HCT116 (cell line): ENCODE measurements at regions not wholly inside any gene's neighbourhood (a gene's known extent, or its start where the extent isn't known, plus 50 kb on each side); places are given as distances from the start of the nearest gene placed in this dataset.

Source experiments
- ATAC-seq: fragments of 200-7000 bp; cut with Tn5 transposase; 2 replicates; pipeline ENCODE4 v1.9.1; 2020; ENCODE audit warnings: mild to moderate bottlenecking, moderate library complexity
- BruUV-seq: library from RNA; stranded (reverse); fragments of 400-500 nt; replicated peaks from 2 replicates; lab custom pipeline; 2021; lab: Mats Ljungman, UMichigan
- CTCF ChIA-PET: fragments of 300-600 bp; sonication (Branson Sonifier 250); formaldehyde crosslinking; loops from one replicate; lab custom pipeline; 2021; ENCODE audit warnings: antibody characterized with exemption; lab: Charles Lee
- POLR2A ChIA-PET: fragments of 300-600, 350-600 bp; sonication (Branson Sonifier 250); formaldehyde crosslinking; loops from one replicate; lab custom pipeline; 2021; ENCODE audit warnings: antibody characterized with exemption; lab: Charles Lee
- RAD21 ChIA-PET, 2 experiments: fragments of 300-600 bp; sonication (Branson Sonifier 250); formaldehyde crosslinking; loops; one replicate each; lab custom pipeline; 2023; ENCODE audit warnings: low total read pairs in 2 of 2; ENCODE audit not compliant: uncharacterized antibody in 2 of 2, unreplicated experiment in 2 of 2, low non-redundant PET in 1 of 2; lab: Charles Lee
- DNase-seq: peaks from one replicate; pipeline ENCODE4 v3.0.0-alpha.2; 2010; ENCODE audit warnings: low read depth, low spot score
- H2AFZ ChIP-seq: fragments of 200-600 bp; shearing (Covaris generic), sonication (generic); 2 replicates; pipeline ENCODE4 v1.6.1; 2017; ENCODE audit warnings: low read depth, mixed run types, mixed read lengths, antibody characterized with exemption, low read length; ENCODE audit not compliant: poor library complexity, severe bottlenecking
- H3K27ac ChIP-seq: 2 replicates; pipeline ENCODE4 v1.5.1; 2012; ENCODE audit warnings: low read depth, low read length
- H3K27me3 ChIP-seq: fragments of 200-600 bp; sonication (generic); 2 replicates; pipeline ENCODE4 v1.6.1; 2016; ENCODE audit warnings: mixed run types, low read length, mixed read lengths; ENCODE audit not compliant: insufficient read depth
- H3K36me3 ChIP-seq, 2 experiments: fragments of 200-500 bp in 1 of 2; fragments of 200-600 bp in 1 of 2; sonication (Bioruptor generic) in 1 of 2; sonication (generic) in 1 of 2; 2 replicates each; pipeline versions ENCODE4 v1.5.1 to v1.6.1; 2014 to 2016; ENCODE audit warnings: low read length in 2 of 2, inconsistent platforms in 1 of 2, mixed read lengths in 1 of 2, mixed run types in 1 of 2; ENCODE audit not compliant: insufficient read depth in 2 of 2, control insufficient read depth in 1 of 2
- H3K4me1 ChIP-seq, 2 experiments: fragments of 200-600 bp in 1 of 2; sonication (generic) in 1 of 2; 2 replicates each; pipeline versions ENCODE4 v1.5.1 to v1.6.1; 2012 to 2017; ENCODE audit warnings: low read length in 2 of 2, inconsistent platforms in 1 of 2, mild to moderate bottlenecking in 1 of 2, mixed read lengths in 1 of 2, mixed run types in 1 of 2, moderate library complexity in 1 of 2; ENCODE audit not compliant: insufficient read depth in 2 of 2, control insufficient read depth in 1 of 2
- H3K4me2 ChIP-seq: fragments of 200-600 bp; sonication (generic); 2 replicates; pipeline ENCODE4 v1.6.1; 2017; ENCODE audit warnings: mixed run types, low read length, mixed read lengths
- H3K4me3 ChIP-seq, 2 experiments: fragments of 200-600 bp in 1 of 2; sonication (generic) in 1 of 2; replicated peaks in 1 of 2; 2 replicates each; pipeline ENCODE4 v1.5.1; 2011 to 2016; ENCODE audit warnings: low read length in 2 of 2, control low read depth in 1 of 2, low read depth in 1 of 2, mild to moderate bottlenecking in 1 of 2, mixed read lengths in 1 of 2, mixed run types in 1 of 2
- H3K79me2 ChIP-seq: fragments of 200-600 bp; sonication (generic); 2 replicates; pipeline ENCODE4 v1.6.1; 2017; ENCODE audit warnings: mild to moderate bottlenecking, mixed run types, low read length, moderate library complexity, mixed read lengths; ENCODE audit not compliant: insufficient read depth
- H3K9ac ChIP-seq: fragments of 200-600 bp; sonication (generic); 2 replicates; pipeline ENCODE4 v1.6.1; 2016; ENCODE audit warnings: low read length, mixed read lengths
- H3K9me2 ChIP-seq: fragments of 200-600 bp; sonication (generic), shearing (Covaris generic); 2 replicates; pipeline ENCODE4 v1.6.1; 2017; ENCODE audit warnings: mixed run types, mild to moderate bottlenecking, moderate library complexity; ENCODE audit not compliant: insufficient read depth
- H3K9me3 ChIP-seq, 2 experiments: fragments of 200-500 bp in 1 of 2; fragments of 200-600 bp in 1 of 2; sonication (Bioruptor generic) in 1 of 2; sonication (generic) in 1 of 2; 2 replicates each; pipeline ENCODE4 v1.6.1; 2014 to 2017; ENCODE audit warnings: low read length in 2 of 2, mixed read lengths in 2 of 2, inconsistent platforms in 1 of 2, low read depth in 1 of 2, mild to moderate bottlenecking in 1 of 2, mixed run types in 1 of 2, moderate library complexity in 1 of 2; ENCODE audit not compliant: control insufficient read depth in 1 of 2, insufficient read depth in 1 of 2
- H4K20me1 ChIP-seq: fragments of 200-600 bp; sonication (generic), shearing (Covaris generic); 2 replicates; pipeline ENCODE4 v1.6.1; 2017; ENCODE audit warnings: mixed run types, mild to moderate bottlenecking, moderate library complexity; ENCODE audit not compliant: insufficient read depth
- ATF3 ChIP-seq: IDR thresholded peaks from 2 replicates; pipeline ENCODE4 v1.6.1; 2012
- EZH2 ChIP-seq: fragments of 200-600 bp; sonication (generic); IDR thresholded peaks from 2 replicates; pipeline ENCODE4 v1.6.1; 2017; ENCODE audit warnings: antibody characterized with exemption, mixed run types
- EZH2phosphoT487 ChIP-seq: fragments of 200-600 bp; IDR thresholded peaks from 2 replicates; pipeline ENCODE4 v1.6.1; 2018; ENCODE audit warnings: antibody characterized with exemption, borderline replicate concordance
- JUND ChIP-seq: IDR thresholded peaks from 2 replicates; pipeline ENCODE4 v1.6.1; 2012
- MAX ChIP-seq: IDR thresholded peaks from 2 replicates; pipeline ENCODE4 v1.6.1; 2012
- POLR2A ChIP-seq: IDR thresholded peaks from 2 replicates; pipeline ENCODE4 v1.7.0; 2011; ENCODE audit warnings: borderline replicate concordance; ENCODE audit not compliant: insufficient read depth, insufficient read length; ENCODE audit errors: extremely low read depth
- POLR2AphosphoS5 ChIP-seq: IDR thresholded peaks from 2 replicates; pipeline ENCODE4 v1.6.1; 2011; ENCODE audit warnings: mild to moderate bottlenecking, low read depth, low read length, moderate library complexity
- RAD21 ChIP-seq: IDR thresholded peaks from 2 replicates; pipeline ENCODE4 v1.6.1; 2012; ENCODE audit warnings: low read depth, mild to moderate bottlenecking
- REST ChIP-seq: IDR thresholded peaks from 2 replicates; pipeline ENCODE4 v1.6.1; 2012; ENCODE audit warnings: low read depth
- SIN3A ChIP-seq: IDR thresholded peaks from 2 replicates; pipeline ENCODE4 v1.6.1; 2012; ENCODE audit warnings: low read depth
- SRF ChIP-seq: IDR thresholded peaks from 2 replicates; pipeline ENCODE4 v1.6.1; 2012; ENCODE audit warnings: low read depth
- TCF7L2 ChIP-seq: IDR thresholded peaks from 2 replicates; pipeline ENCODE4 v1.7.0; 2011; ENCODE audit warnings: borderline replicate concordance, inconsistent platforms; ENCODE audit not compliant: insufficient read depth, insufficient read length; ENCODE audit errors: extremely low read depth
- ZFX ChIP-seq: fragments of 450-650 bp; IDR thresholded peaks from 2 replicates; pipeline ENCODE4 v1.6.1; 2017
- ZNF274 ChIP-seq: fragments of 200-500 bp; sonication (Bioruptor generic); IDR thresholded peaks from 2 replicates; pipeline ENCODE4 v1.6.1; 2014; ENCODE audit warnings: mild to moderate bottlenecking, low read depth, low read length, inconsistent platforms
- intact Hi-C: fragments of 100-400 bp; cut with micrococcal nuclease; formaldehyde crosslinking; loops from 2 replicates; pipeline ENCODE4 v1.10.0; 2022

- ChIA-PET CTCF (no interaction called here), RAD21 (no interaction called here), POLR2A (no interaction called here)
- Histone ChIP-seq H3K36me3 (no peaks in the 10 kb centered on the region), H3K4me1 (no peaks in the 10 kb centered on the region), H3K27me3 (no peaks in the 10 kb centered on the region), H2AFZ (no peak overlapping the region), H3K9me3 (peaks cover 9 to 20% of the 10 kb centered on the region in 2 experiments; a peak in 2 of 4 replicates), H3K79me2 (no peaks in the 10 kb centered on the region), H3K9ac (no peak overlapping the region), H3K4me3 (no peak overlapping the region), H3K9me2 (no peaks in the 10 kb centered on the region), H3K27ac (no peak overlapping the region), H3K4me2 (no peak overlapping the region), H4K20me1 (no peaks in the 10 kb centered on the region)
- intact Hi-C loops = no loop called here
- TF ChIP-seq SRF (no peak), EZH2 (no peak), ATF3 (no peak), EZH2phosphoT487 (no peak), SIN3A (no peak), POLR2AphosphoS5 (no peak), ZNF274 (no peak), MAX (no peak), POLR2A (no peak), ZFX (no peak), JUND (no peak), TCF7L2 (no peak), REST (no peak), RAD21 (no peak)
- DNase-seq (no peak), ATAC-seq (no peak)
- BruUV-seq = no TSS peak
Observed at GRCh38 chr3:86208772-86209171, 782.2 kb downstream of the VGLL3 start.
